ENCODE measurements at regions not wholly inside any gene's neighbourhood (a gene's known extent, or its start where the extent isn't known, plus 50 kb on each side); places are given as distances from the start of the nearest gene placed in this dataset.

- no peak for TF ChIP-seq THAP9 (CRISPR knock-in tag; IDR thresholded peaks at IDR 0.05; ENCODE audit: borderline replicate concordance)
- TF ChIP-seq TEAD2 (CRISPR knock-in tag; IDR thresholded peaks at IDR 0.05): no peak
- TF ChIP-seq DNMT3B (CRISPR knock-in tag; conservative IDR thresholded peaks at IDR 0.05): no peak
- TF ChIP-seq PCBP2 (optimal IDR thresholded peaks at IDR 0.05; ENCODE audit: low read depth, low read length, poor library complexity, severe bottlenecking): no peak
- no peak for TF ChIP-seq SMARCE1 (IDR thresholded peaks at IDR 0.05; ENCODE audit: borderline replicate concordance)
- TF ChIP-seq ATRX (CRISPR knock-in tag; IDR thresholded peaks at IDR 0.05; ENCODE audit: borderline replicate concordance): no peak
- no peak for TF ChIP-seq NFRKB (IDR thresholded peaks at IDR 0.05)
- TF ChIP-seq PATZ1 (CRISPR knock-in tag; IDR thresholded peaks at IDR 0.05): peak; percentile 43; the same call in 1 of the 2 replicates
- no peak for TF ChIP-seq ZNF33A (CRISPR knock-in tag; IDR thresholded peaks at IDR 0.05; ENCODE audit: borderline replicate concordance)
- no peak for TF ChIP-seq ZNF17 (CRISPR knock-in tag; IDR thresholded peaks at IDR 0.05)
- TF ChIP-seq CHD4 (IDR thresholded peaks at IDR 0.05; ENCODE audit: borderline replicate concordance, low read length): no peak
- TF ChIP-seq KLF16 (CRISPR knock-in tag; IDR thresholded peaks at IDR 0.05): no peak; a peak in 1 of 4 replicates
- no peak for TF ChIP-seq SUZ12 (IDR thresholded peaks at IDR 0.05; ENCODE audit: low read depth, low read length)
- no peak for TF ChIP-seq NFKBIZ (CRISPR knock-in tag; IDR thresholded peaks at IDR 0.05)
- no peak for TF ChIP-seq ZNF3 (CRISPR knock-in tag; IDR thresholded peaks at IDR 0.05)
- no peak for TF ChIP-seq HDAC1 (CRISPR knock-in tag; IDR thresholded peaks at IDR 0.05)
- TF ChIP-seq ZNF615 (CRISPR knock-in tag; IDR thresholded peaks at IDR 0.05; ENCODE audit: borderline replicate concordance): no peak
- no peak for TF ChIP-seq FOXA1 (IDR thresholded peaks at IDR 0.05)
- no peak for TF ChIP-seq FOXA1 (CRISPR knock-in tag; IDR thresholded peaks at IDR 0.05)
- TF ChIP-seq GMEB2 (CRISPR knock-in tag; IDR thresholded peaks at IDR 0.05; ENCODE audit: low read depth): no peak
- peak; percentile 36; the same call in 1 of the 2 replicates for TF ChIP-seq FOXP4 (CRISPR knock-in tag; IDR thresholded peaks at IDR 0.05)
- no peak for TF ChIP-seq ZNF343 (CRISPR knock-in tag; IDR thresholded peaks at IDR 0.05)
- no peak for TF ChIP-seq ZNF232 (CRISPR knock-in tag; IDR thresholded peaks at IDR 0.05; ENCODE audit: borderline replicate concordance)
- TF ChIP-seq MEF2D (CRISPR knock-in tag; IDR thresholded peaks at IDR 0.05): no peak
- no peak for TF ChIP-seq PCBP1 (IDR thresholded peaks at IDR 0.05; ENCODE audit: borderline replicate concordance, low read depth, low read length)
- no peak for TF ChIP-seq MTA1 (CRISPR knock-in tag; IDR thresholded peaks at IDR 0.05; ENCODE audit: borderline replicate concordance)
These were observed 367.5 kb upstream of the THBS1 start (continued) for GRCh38 chr15:39213385-39213840.
